ENCODE measurements at regions not wholly inside any gene's neighbourhood (a gene's known extent, or its start where the extent isn't known, plus 50 kb on each side); places are given as distances from the start of the nearest gene placed in this dataset.

GRCh38 chr3:117629505-117629904 lies 919.9 kb downstream of the TUSC7 start:
- TF ChIP-seq POLR2AphosphoS5 (IDR thresholded peaks at IDR 0.05) (no peak), POLR2A (IDR thresholded peaks at IDR 0.05) (no peak), CTCF (IDR thresholded peaks at IDR 0.05) (no peak)

Data from transverse colon (tissue), 4 donors.